Trophoblast cell (in vitro differentiated cells and primary cell): ENCODE measurements at regions not wholly inside any gene's neighbourhood (a gene's known extent, or its start where the extent isn't known, plus 50 kb on each side); places are given as distances from the start of the nearest gene placed in this dataset.
"Not testable (repeated sequence)": the region's sequence is repeated elsewhere in the genome, so short reads cannot be mapped to it uniquely, and the experiment has no call there.

ENCODE experiments used
- DNase-seq, 2 donors: peaks; one replicate each; pipeline ENCODE4 v3.0.0-alpha.2; 2016
- H2AFZ ChIP-seq: 2 replicates; pipeline ENCODE4 v1.6.1; 2013; ENCODE audit warnings: low read length, moderate library complexity, mild to moderate bottlenecking; ENCODE audit not compliant: insufficient read depth, poor library complexity
- H2AK5ac ChIP-seq: 2 replicates; pipeline ENCODE4 v1.6.1; 2013; ENCODE audit warnings: mild to moderate bottlenecking, low read length
- H2BK120ac ChIP-seq: 2 replicates; pipeline ENCODE4 v1.6.1; 2013; ENCODE audit warnings: low read length, mild to moderate bottlenecking, moderate library complexity; ENCODE audit not compliant: insufficient read depth, poor library complexity
- H2BK12ac ChIP-seq: 2 replicates; pipeline ENCODE4 v1.6.1; 2013; ENCODE audit warnings: mild to moderate bottlenecking, low read length, moderate library complexity
- H2BK5ac ChIP-seq: 2 replicates; pipeline ENCODE4 v1.6.1; 2013; ENCODE audit warnings: low read length, low read depth, moderate library complexity, mild to moderate bottlenecking; ENCODE audit not compliant: poor library complexity
- H3K14ac ChIP-seq: 2 replicates; pipeline ENCODE4 v1.6.1; 2013; ENCODE audit warnings: mild to moderate bottlenecking, low read length
- H3K18ac ChIP-seq: 2 replicates; pipeline ENCODE4 v1.6.1; 2013; ENCODE audit warnings: mild to moderate bottlenecking, low read length
- H3K23ac ChIP-seq: 2 replicates; pipeline ENCODE4 v1.6.1; 2013; ENCODE audit warnings: low read length
- H3K27ac ChIP-seq: 2 replicates; pipeline ENCODE4 v1.5.1; 2013; ENCODE audit warnings: low read depth, mild to moderate bottlenecking, inconsistent platforms, low read length, moderate library complexity
- H3K27me3 ChIP-seq: 2 replicates; pipeline ENCODE4 v1.6.1; 2013; ENCODE audit warnings: inconsistent platforms, mild to moderate bottlenecking, low read length, moderate library complexity; ENCODE audit not compliant: insufficient read depth
- H3K36me3 ChIP-seq, 2 experiments: 1 replicate in 1 of 2; 2 replicates in 1 of 2; pipeline ENCODE4 v1.6.1; 2013; ENCODE audit warnings: low read length in 2 of 2, mild to moderate bottlenecking in 2 of 2, moderate library complexity in 1 of 2; ENCODE audit not compliant: insufficient read depth in 2 of 2, control insufficient read depth in 1 of 2
- H3K4ac ChIP-seq: 2 replicates; pipeline ENCODE4 v1.6.1; 2013; ENCODE audit warnings: low read depth, mild to moderate bottlenecking, low read length, moderate library complexity
- H3K4me1 ChIP-seq, 2 experiments: 1 replicate in 1 of 2; 2 replicates in 1 of 2; pipeline ENCODE4 v1.6.1; 2013; ENCODE audit warnings: low read length in 2 of 2, mild to moderate bottlenecking in 2 of 2, moderate library complexity in 1 of 2; ENCODE audit not compliant: insufficient read depth in 2 of 2, control insufficient read depth in 1 of 2
- H3K4me2 ChIP-seq: 2 replicates; pipeline ENCODE4 v1.6.1; 2013; ENCODE audit warnings: inconsistent platforms, mild to moderate bottlenecking, low read length, moderate library complexity
- H3K4me3 ChIP-seq: 2 replicates; pipeline ENCODE4 v1.5.1; 2013; ENCODE audit warnings: mild to moderate bottlenecking, low read depth, low read length, inconsistent platforms
- H3K79me1 ChIP-seq: one replicate; pipeline ENCODE4 v1.6.1; 2013; ENCODE audit warnings: low read length
- H3K79me2 ChIP-seq: 2 replicates; pipeline ENCODE4 v1.6.1; 2013; ENCODE audit warnings: low read length, mild to moderate bottlenecking; ENCODE audit not compliant: control insufficient read depth, insufficient read depth, poor library complexity
- H3K9ac ChIP-seq: 2 replicates; pipeline ENCODE4 v1.6.1; 2013; ENCODE audit warnings: mild to moderate bottlenecking, low read length
- H3K9me3 ChIP-seq: 2 replicates; pipeline ENCODE4 v1.6.1; 2013; ENCODE audit warnings: low read depth, mild to moderate bottlenecking, control low read depth, inconsistent platforms, low read length; ENCODE audit not compliant: insufficient read depth
- H4K12ac ChIP-seq: 2 replicates; pipeline ENCODE4 v1.6.1; 2013; ENCODE audit warnings: low read depth, mild to moderate bottlenecking, low read length, moderate library complexity
- H4K8ac ChIP-seq: 2 replicates; pipeline ENCODE4 v1.6.1; 2013; ENCODE audit warnings: low read depth, mild to moderate bottlenecking, low read length, moderate library complexity
- H4K91ac ChIP-seq: one replicate; pipeline ENCODE4 v1.6.1; 2013; ENCODE audit warnings: low read depth, mild to moderate bottlenecking, low read length, moderate library complexity
- WGBS: extraction: QIAGEN DNeasy Blood & Tissue Kit; methylation state at CpG from one replicate; pipeline ENCODE4 v1.1.7; 2013; ENCODE audit warnings: missing lambda C conversion rate; ENCODE audit not compliant: insufficient read length, insufficient coverage; ENCODE audit errors: extremely low coverage; 5-methylcytosine and 5-hydroxymethylcytosine counted together

- not testable (repeated sequence) for H4K12ac ChIP-seq, H3K79me2 ChIP-seq, H3K23ac ChIP-seq, H2BK120ac ChIP-seq, H2BK12ac ChIP-seq, H3K27ac ChIP-seq, H2BK5ac ChIP-seq, H3K4ac ChIP-seq, H2AK5ac ChIP-seq, H4K91ac ChIP-seq, H3K4me1 ChIP-seq, H3K4me2 ChIP-seq, H3K4me3 ChIP-seq, H3K9ac ChIP-seq, H3K14ac ChIP-seq, H3K9me3 ChIP-seq, DNase-seq, H2AFZ ChIP-seq, H3K27me3 ChIP-seq, H4K8ac ChIP-seq, H3K36me3 ChIP-seq, H3K79me1 ChIP-seq, H3K18ac ChIP-seq
- no CpG with 5 or more reads among the region's 2 CpGs for WGBS
Measured at GRCh38 chr14:76706207-76706606, 55.1 kb upstream of the VASH1 start.

DNA sequence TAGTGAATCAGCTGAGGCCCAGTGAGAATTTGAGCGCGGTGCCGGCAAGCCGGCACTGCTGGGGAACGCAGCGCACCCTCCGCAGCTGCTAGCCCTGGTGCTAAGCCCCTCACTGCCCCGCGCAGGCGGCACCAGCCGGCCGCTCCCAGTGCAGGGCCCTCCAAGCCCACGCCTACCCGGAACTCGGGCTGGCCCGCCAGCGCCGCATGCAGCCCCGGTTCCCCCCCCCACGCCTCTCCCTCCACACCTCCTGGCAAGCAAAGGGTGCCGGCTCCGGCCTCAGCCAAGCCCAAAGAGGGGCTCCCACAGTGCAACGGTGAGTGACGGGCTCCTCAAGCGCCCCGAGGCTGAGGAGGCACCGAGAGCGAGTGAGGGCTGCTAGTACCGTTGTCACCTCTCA, 54.5 kb upstream of the VASH1 start:
- Histone ChIP-seq H2AFZ (no peak overlapping the region), H3K36me3 (no peaks in the 10 kb centered on the region), H3K4me1 (no peaks in the 10 kb centered on the region), H3K14ac (no peak overlapping the region), H3K79me2 (no peaks in the 10 kb centered on the region), H3K18ac (no peak overlapping the region), H2AK5ac (no peak overlapping the region), H4K91ac (no peak overlapping the region), H4K12ac (no peak overlapping the region), H3K4ac (no peak overlapping the region), H2BK12ac (no peak overlapping the region), H3K27me3 (no peaks in the 10 kb centered on the region), H3K27ac (no peak overlapping the region), H4K8ac (no peak overlapping the region), H3K79me1 (no peaks in the 10 kb centered on the region), H3K9me3 (no peaks in the 10 kb centered on the region), H3K4me2 (no peak overlapping the region), H3K23ac (no peak overlapping the region), H2BK5ac (no peak overlapping the region), H3K9ac (no peak overlapping the region), H2BK120ac (no peak overlapping the region), H3K4me3 (no peak overlapping the region)
- no CpG with 5 or more reads among the region's 29 CpGs for WGBS
- no peak for DNase-seq

GRCh38 chr14:76708028-76708427, 53.2 kb upstream of the VASH1 start:
- Histone ChIP-seq H3K18ac (no peak overlapping the region), H2AK5ac (no peak overlapping the region), H3K27ac (no peak overlapping the region), H3K4me1 (no peaks in the 10 kb centered on the region), H2AFZ (no peak overlapping the region), H3K4me2 (no peak overlapping the region), H4K8ac (no peak overlapping the region), H2BK12ac (no peak overlapping the region), H3K23ac (no peak overlapping the region), H3K4ac (no peak overlapping the region), H4K12ac (no peak overlapping the region), H3K9ac (no peak overlapping the region), H2BK5ac (no peak overlapping the region), H3K4me3 (no peak overlapping the region), H3K36me3 (no peaks in the 10 kb centered on the region), H3K27me3 (no peaks in the 10 kb centered on the region), H3K14ac (no peak overlapping the region), H3K79me2 (no peaks in the 10 kb centered on the region), H2BK120ac (no peak overlapping the region), H4K91ac (no peak overlapping the region), H3K79me1 (no peaks in the 10 kb centered on the region), H3K9me3 (no peaks in the 10 kb centered on the region)
- WGBS = no CpG with 5 or more reads among the region's 6 CpGs
- peak in 1 of 2 donors; percentile 17 for DNase-seq

DNA sequence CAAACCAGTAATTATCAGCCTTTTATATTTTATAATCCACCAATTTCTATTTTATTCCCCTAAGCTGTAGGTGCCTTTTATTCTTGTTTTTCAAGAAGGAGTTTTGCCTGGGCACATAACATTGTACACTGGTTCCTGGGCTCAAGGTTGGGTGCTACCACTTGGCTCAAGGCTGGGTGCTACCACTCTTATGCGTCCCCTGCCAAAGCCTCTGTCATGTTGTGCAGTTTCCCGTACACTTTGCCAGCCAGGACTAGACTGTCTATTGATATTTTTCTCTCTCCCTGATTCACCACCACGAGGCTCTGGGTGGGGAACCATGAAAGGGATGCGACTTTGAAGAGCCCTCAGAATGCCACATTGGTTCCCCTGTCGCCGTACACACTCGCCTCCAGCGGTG, 52.5 kb upstream of the VASH1 start:
- no peak overlapping the region for H2AFZ ChIP-seq
- no peak overlapping the region for H3K4me3 ChIP-seq
- no peak overlapping the region for H3K9ac ChIP-seq
- H3K9me3 ChIP-seq = no peaks in the 10 kb centered on the region
- no peak overlapping the region for H3K18ac ChIP-seq
- no peak overlapping the region for H3K14ac ChIP-seq
- no peak overlapping the region for H3K23ac ChIP-seq
- no peaks in the 10 kb centered on the region for H3K4me1 ChIP-seq
- H2BK120ac ChIP-seq = no peak overlapping the region
- H3K79me2 ChIP-seq = no peaks in the 10 kb centered on the region
- no peak overlapping the region for H4K8ac ChIP-seq
- no peak overlapping the region for H2BK5ac ChIP-seq
- H2BK12ac ChIP-seq = no peak overlapping the region
- no peaks in the 10 kb centered on the region for H3K27me3 ChIP-seq
- H3K4me2 ChIP-seq = no peak overlapping the region
- no peak overlapping the region for H3K4ac ChIP-seq
- no peaks in the 10 kb centered on the region for H3K36me3 ChIP-seq
- no peak for DNase-seq
- H4K91ac ChIP-seq = no peak overlapping the region
- no peak overlapping the region for H4K12ac ChIP-seq
- H3K27ac ChIP-seq = no peak overlapping the region
- no CpG with 5 or more reads among the region's 8 CpGs for WGBS
- H3K79me1 ChIP-seq = no peaks in the 10 kb centered on the region
- H2AK5ac ChIP-seq = no peak overlapping the region
